ENCODE measurements at regions not wholly inside any gene's neighbourhood (a gene's known extent, or its start where the extent isn't known, plus 50 kb on each side); places are given as distances from the start of the nearest gene placed in this dataset.

DNA sequence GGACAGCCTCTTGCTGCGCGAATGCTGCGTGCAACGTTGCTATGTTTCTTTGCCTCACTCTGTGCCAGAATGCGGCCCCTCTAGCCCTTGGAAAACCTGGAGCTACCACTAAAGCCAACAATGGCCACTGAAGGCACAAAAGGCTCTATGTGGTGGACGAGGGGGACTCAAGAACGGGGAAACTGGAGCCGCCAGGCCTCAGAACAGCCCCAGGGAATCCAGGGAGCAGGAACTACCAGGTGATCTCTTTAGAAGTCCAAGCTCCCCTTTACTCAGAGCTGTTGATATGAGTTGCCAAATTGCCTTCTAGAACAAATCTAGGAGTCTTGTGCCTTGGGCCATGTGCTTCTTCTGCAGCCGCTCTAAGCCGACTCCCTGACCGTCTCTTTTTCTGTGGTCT lies 113.8 kb upstream of the ERRFI1 start:
- H4K20me1 ChIP-seq (ENCODE audit: low read depth, low read length): no peaks in the 10 kb centered on the region
- no peak overlapping the region for H3K4me3 ChIP-seq (ENCODE audit: insufficient read depth, low read length, poor library complexity, severe bottlenecking)
- H3K27ac ChIP-seq (ENCODE audit: low read depth, low read length): no peak overlapping the region
- no peaks in the 10 kb centered on the region for H3K9me2 ChIP-seq (replicated peaks; ENCODE audit: insufficient read depth, low read length)
- H2AFZ ChIP-seq (ENCODE audit: low read depth, low read length, severe bottlenecking): no peak overlapping the region
- H3F3A ChIP-seq (ENCODE audit: insufficient read depth): no peaks in the 10 kb centered on the region
- TF ChIP-seq EZH2phosphoT487 (conservative IDR thresholded peaks at IDR 0.05; ENCODE audit: low read length): no peak
- no peak for TF ChIP-seq CTCF (IDR thresholded peaks at IDR 0.05; ENCODE audit: insufficient read depth, low read length, poor library complexity, severe bottlenecking)
- no peaks in the 10 kb centered on the region for H3K9me3 ChIP-seq (ENCODE audit: insufficient read depth, low read length)
- no peak overlapping the region for H3K4me2 ChIP-seq (ENCODE audit: low read depth, low read length, poor library complexity, severe bottlenecking)
- H3K79me2 ChIP-seq (ENCODE audit: insufficient read depth, low read length): no peaks in the 10 kb centered on the region
- H3K27me3 ChIP-seq (ENCODE audit: low read length): peaks cover 4% of the 10 kb centered on the region; the same call in 1 of the 2 replicates
- no peak overlapping the region for H3K9ac ChIP-seq (ENCODE audit: low read length)
- H3K36me3 ChIP-seq (ENCODE audit: low read length): no peaks in the 10 kb centered on the region

- H3K27ac ChIP-seq (ENCODE audit: low read depth, low read length): no peak overlapping the region
- no peaks in the 10 kb centered on the region for H3K36me3 ChIP-seq (ENCODE audit: low read length)
- H4K20me1 ChIP-seq (ENCODE audit: low read depth, low read length): no peaks in the 10 kb centered on the region
Observed at GRCh38 chr1:8139383-8139782, 113.3 kb upstream of the ERRFI1 start.

GRCh38 chr1:8138673-8139072 lies 112.6 kb upstream of the ERRFI1 start:
- Histone ChIP-seq H3K9me2 (replicated peaks; ENCODE audit: insufficient read depth, low read length) (no peaks in the 10 kb centered on the region), H3K27ac (ENCODE audit: low read depth, low read length) (no peak overlapping the region), H3K36me3 (ENCODE audit: low read length) (no peaks in the 10 kb centered on the region), H3K4me3 (ENCODE audit: insufficient read depth, low read length, poor library complexity, severe bottlenecking) (no peak overlapping the region), H3K79me2 (ENCODE audit: insufficient read depth, low read length) (no peaks in the 10 kb centered on the region), H3K9me3 (ENCODE audit: insufficient read depth, low read length) (no peaks in the 10 kb centered on the region), H3K9ac (ENCODE audit: low read length) (no peak overlapping the region), H4K20me1 (ENCODE audit: low read depth, low read length) (no peaks in the 10 kb centered on the region), H3K27me3 (ENCODE audit: low read length) (peaks cover 7% of the 10 kb centered on the region; the same call in 1 of the 2 replicates), H2AFZ (ENCODE audit: low read depth, low read length, severe bottlenecking) (no peak overlapping the region), H3K4me2 (ENCODE audit: low read depth, low read length, poor library complexity, severe bottlenecking) (no peak overlapping the region), H3F3A (ENCODE audit: insufficient read depth) (no peaks in the 10 kb centered on the region)
- no peak for TF ChIP-seq CTCF (IDR thresholded peaks at IDR 0.05; ENCODE audit: insufficient read depth, low read length, poor library complexity, severe bottlenecking)
- no peak for TF ChIP-seq EZH2phosphoT487 (conservative IDR thresholded peaks at IDR 0.05; ENCODE audit: low read length)

More at GRCh38 chr1:8139383-8139782, 113.3 kb upstream of the ERRFI1 start:
- TF ChIP-seq EZH2phosphoT487 (conservative IDR thresholded peaks at IDR 0.05; ENCODE audit: low read length) (no peak), CTCF (IDR thresholded peaks at IDR 0.05; ENCODE audit: insufficient read depth, low read length, poor library complexity, severe bottlenecking) (no peak)
- H3K27me3 ChIP-seq (ENCODE audit: low read length): peaks cover 7% of the 10 kb centered on the region; the same call in 1 of the 2 replicates
- no peak overlapping the region for H2AFZ ChIP-seq (ENCODE audit: low read depth, low read length, severe bottlenecking)
- no peak overlapping the region for H3K4me3 ChIP-seq (ENCODE audit: insufficient read depth, low read length, poor library complexity, severe bottlenecking)
- H3K4me2 ChIP-seq (ENCODE audit: low read depth, low read length, poor library complexity, severe bottlenecking): no peak overlapping the region
- no peaks in the 10 kb centered on the region for H3K79me2 ChIP-seq (ENCODE audit: insufficient read depth, low read length)
- H3F3A ChIP-seq (ENCODE audit: insufficient read depth): no peaks in the 10 kb centered on the region
- H3K9me2 ChIP-seq (replicated peaks; ENCODE audit: insufficient read depth, low read length): no peaks in the 10 kb centered on the region
- H3K9ac ChIP-seq (ENCODE audit: low read length): no peak overlapping the region
- H3K9me3 ChIP-seq (ENCODE audit: insufficient read depth, low read length): no peaks in the 10 kb centered on the region
